Hepatocyte (in vitro differentiated cells): ENCODE measurements at regions not wholly inside any gene's neighbourhood (a gene's known extent, or its start where the extent isn't known, plus 50 kb on each side); places are given as distances from the start of the nearest gene placed in this dataset.

Experiments
- CTCF ChIP-seq: fragments of 200-600 bp; sonication (generic); IDR thresholded peaks from 2 replicates; pipeline ENCODE4 v1.5.1; 2016; ENCODE audit warnings: antibody characterized with exemption, mild to moderate bottlenecking; ENCODE audit not compliant: poor library complexity
- EZH2 ChIP-seq: fragments of 200-600 bp; sonication (generic); IDR thresholded peaks from 2 replicates; pipeline ENCODE4 v1.6.1; 2016; ENCODE audit warnings: antibody characterized with exemption, mild to moderate bottlenecking, borderline replicate concordance
- EZH2phosphoT487 ChIP-seq: fragments of 200-600 bp; sonication (generic); IDR thresholded peaks from one replicate; pipeline ENCODE4 v1.6.1; 2018; ENCODE audit warnings: antibody characterized with exemption, mild to moderate bottlenecking, low read depth, moderate library complexity; ENCODE audit not compliant: unreplicated experiment, severe bottlenecking

- TF ChIP-seq EZH2phosphoT487 (no peak), CTCF (no peak), EZH2 (no peak)
Observed at GRCh38 chr3:187831125-187832051, 86.1 kb upstream of the BCL6 start.
